Esophagus squamous epithelium (tissue), 5 donors: ENCODE measurements at regions not wholly inside any gene's neighbourhood (a gene's known extent, or its start where the extent isn't known, plus 50 kb on each side); places are given as distances from the start of the nearest gene placed in this dataset.

ENCODE experiments used
- DNase-seq: peaks from one replicate; lab custom pipeline; 2025; lab: John Stamatoyannopoulos, UW
- H3K27ac ChIP-seq, 4 donors: fragments of 200-600 bp; sonication (generic); one replicate each; pipeline ENCODE4 v1.5.1; 2016 to 2019; ENCODE audit warnings: mild to moderate bottlenecking in 1 of 4
- H3K27me3 ChIP-seq, 4 donors: fragments of 200-600 bp; sonication (generic); 1 replicate in 3 of 4; 2 replicates in 1 of 4; pipeline versions ENCODE4 v1.5.1 to v1.6.0; 2017 to 2021; ENCODE audit warnings: antibody characterized with exemption in 1 of 4
- H3K36me3 ChIP-seq, 3 donors: fragments of 200-600 bp; sonication (generic); one replicate each; pipeline ENCODE4 v1.5.1; 2016 to 2019
- H3K4me1 ChIP-seq, 3 donors: fragments of 200-600 bp; sonication (generic); one replicate each; pipeline ENCODE4 v1.5.1; 2017 to 2019
- H3K4me3 ChIP-seq, 4 donors: fragments of 200-600 bp; sonication (generic); 1 replicate in 3 of 4; 2 replicates in 1 of 4; pipeline ENCODE4 v1.5.1; 2016 to 2019; ENCODE audit warnings: mild to moderate bottlenecking in 2 of 4, moderate library complexity in 1 of 4
- H3K9me3 ChIP-seq, 3 donors: fragments of 200-600 bp; sonication (generic); one replicate each; pipeline ENCODE4 v1.5.1; 2016 to 2019
- POLR2A ChIP-seq, 4 donors: fragments of 450-650 bp; IDR thresholded peaks; one replicate each; pipeline ENCODE4 v1.6.1; 2017; ENCODE audit warnings: antibody characterized with exemption in 4 of 4, mild to moderate bottlenecking in 4 of 4, moderate library complexity in 3 of 4
- WGBS, 2 donors: methylation state at CpG; one replicate each; pipeline ENCODE4 v1.1.5; 2018; 5-methylcytosine and 5-hydroxymethylcytosine counted together
- intact Hi-C: fragments of 100-400 bp; cut with DNase I; formaldehyde crosslinking; loops from one replicate; pipeline ENCODE4 v1.15.0; 2022
- TF ChIP-seq, protein P1 (sequence below), 6 experiments: fragments of 450-650 bp in 4 of 6; fragments of 200-600 bp in 2 of 6; sonication (generic) in 2 of 6; IDR thresholded peaks; one replicate each; pipeline ENCODE4 v1.5.1; 2016 to 2019; ENCODE audit warnings: antibody characterized with exemption in 6 of 6, mild to moderate bottlenecking in 4 of 6, moderate library complexity in 4 of 6
- donor health status: DM: yes; HTN: yes; CAD: no.

DNA sequence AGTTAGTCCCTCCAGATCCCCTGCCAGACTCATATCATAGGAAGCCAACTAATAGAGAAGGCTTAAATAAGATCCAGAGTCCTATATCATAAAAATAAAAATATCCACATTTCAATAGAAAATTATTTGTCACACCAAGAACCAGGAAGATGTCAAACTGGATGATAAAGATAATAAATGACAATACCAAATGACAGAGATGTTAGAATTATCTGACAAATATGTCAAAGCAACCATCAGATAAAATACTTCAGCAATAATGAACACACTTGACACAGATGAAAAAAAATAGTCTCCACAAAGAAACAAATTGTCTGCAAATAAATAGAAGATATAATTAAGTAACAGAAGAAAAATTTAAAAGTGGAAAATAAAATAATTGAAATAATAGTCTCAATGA, 300.7 kb upstream of the FTMT start:
- no peak overlapping the region for H3K4me3 ChIP-seq
- H3K27ac ChIP-seq = no peak overlapping the region
- TF ChIP-seq POLR2A (IDR thresholded peaks at IDR 0.05) = no peak
- TF ChIP-seq, protein P1, sequence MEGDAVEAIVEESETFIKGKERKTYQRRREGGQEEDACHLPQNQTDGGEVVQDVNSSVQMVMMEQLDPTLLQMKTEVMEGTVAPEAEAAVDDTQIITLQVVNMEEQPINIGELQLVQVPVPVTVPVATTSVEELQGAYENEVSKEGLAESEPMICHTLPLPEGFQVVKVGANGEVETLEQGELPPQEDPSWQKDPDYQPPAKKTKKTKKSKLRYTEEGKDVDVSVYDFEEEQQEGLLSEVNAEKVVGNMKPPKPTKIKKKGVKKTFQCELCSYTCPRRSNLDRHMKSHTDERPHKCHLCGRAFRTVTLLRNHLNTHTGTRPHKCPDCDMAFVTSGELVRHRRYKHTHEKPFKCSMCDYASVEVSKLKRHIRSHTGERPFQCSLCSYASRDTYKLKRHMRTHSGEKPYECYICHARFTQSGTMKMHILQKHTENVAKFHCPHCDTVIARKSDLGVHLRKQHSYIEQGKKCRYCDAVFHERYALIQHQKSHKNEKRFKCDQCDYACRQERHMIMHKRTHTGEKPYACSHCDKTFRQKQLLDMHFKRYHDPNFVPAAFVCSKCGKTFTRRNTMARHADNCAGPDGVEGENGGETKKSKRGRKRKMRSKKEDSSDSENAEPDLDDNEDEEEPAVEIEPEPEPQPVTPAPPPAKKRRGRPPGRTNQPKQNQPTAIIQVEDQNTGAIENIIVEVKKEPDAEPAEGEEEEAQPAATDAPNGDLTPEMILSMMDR (IDR thresholded peaks at IDR 0.05) = no peak
- intact Hi-C loops = no loop called here
- H3K4me1 ChIP-seq = no peaks in the 10 kb centered on the region
- no peaks in the 10 kb centered on the region for H3K27me3 ChIP-seq
- H3K36me3 ChIP-seq = no peaks in the 10 kb centered on the region
- no peaks in the 10 kb centered on the region for H3K9me3 ChIP-seq
- no peak for DNase-seq

DNA sequence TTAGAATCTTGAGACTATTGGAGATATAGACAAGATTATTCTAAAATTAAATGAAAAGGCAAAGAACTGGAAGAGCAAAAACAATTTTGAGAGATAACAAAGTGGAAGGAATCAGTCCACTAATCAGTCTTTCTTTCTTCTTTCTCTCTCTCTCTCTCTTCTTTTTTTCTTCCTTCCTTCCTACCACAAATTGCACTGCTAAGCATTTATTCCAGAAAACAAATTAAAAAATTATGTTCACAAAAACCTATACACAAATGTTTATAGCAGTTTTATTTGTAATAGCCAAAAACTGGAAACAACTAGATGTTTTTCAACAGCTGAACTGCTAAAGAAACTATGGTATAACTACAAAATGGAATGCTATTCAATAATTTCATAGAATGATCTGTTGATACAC, 291.9 kb upstream of the FTMT start:
- Histone ChIP-seq H3K36me3 (no peaks in the 10 kb centered on the region), H3K4me3 (no peak overlapping the region), H3K9me3 (no peaks in the 10 kb centered on the region), H3K4me1 (no peaks in the 10 kb centered on the region), H3K27ac (no peak overlapping the region), H3K27me3 (no peaks in the 10 kb centered on the region)
- TF ChIP-seq, protein P1 (IDR thresholded peaks at IDR 0.05) = no peak
- no peak for TF ChIP-seq POLR2A (IDR thresholded peaks at IDR 0.05)
- no peak for DNase-seq
- intact Hi-C loops = no loop called here

GRCh38 chr5:121572061-121572460, 279.6 kb upstream of the FTMT start:
- 83 to 87% methylated on average over 1 of the region's 1 CpG for WGBS, 2 donors
- no peak for TF ChIP-seq POLR2A (IDR thresholded peaks at IDR 0.05)
- no peaks in the 10 kb centered on the region for H3K27me3 ChIP-seq
- no peak overlapping the region for H3K4me3 ChIP-seq
- no peak for DNase-seq
- H3K9me3 ChIP-seq = no peaks in the 10 kb centered on the region
- no peak overlapping the region for H3K27ac ChIP-seq
- H3K4me1 ChIP-seq = no peaks in the 10 kb centered on the region
- intact Hi-C loops = no loop called here
- no peaks in the 10 kb centered on the region for H3K36me3 ChIP-seq

GRCh38 chr5:121573721-121574382, 277.8 kb upstream of the FTMT start:
- Histone ChIP-seq H3K4me1 (no peaks in the 10 kb centered on the region), H3K36me3 (no peaks in the 10 kb centered on the region), H3K9me3 (no peaks in the 10 kb centered on the region), H3K27ac (no peak overlapping the region), H3K4me3 (no peak overlapping the region), H3K27me3 (no peaks in the 10 kb centered on the region)
- TF ChIP-seq, protein P1 (IDR thresholded peaks at IDR 0.05) = no peak
- DNase-seq = no peak
- intact Hi-C loops = no loop called here
- 35 to 74% methylated on average over 1 of the region's 1 CpG for WGBS, 2 donors

GRCh38 chr5:121581588-121581987, 270.1 kb upstream of the FTMT start:
- 86 to 89% methylated on average over 2 of the region's 2 CpGs for WGBS, 2 donors
- intact Hi-C loops = no loop called here
- Histone ChIP-seq H3K4me1 (no peaks in the 10 kb centered on the region), H3K27me3 (no peaks in the 10 kb centered on the region), H3K36me3 (no peaks in the 10 kb centered on the region), H3K27ac (no peak overlapping the region), H3K9me3 (no peaks in the 10 kb centered on the region), H3K4me3 (no peak overlapping the region)
- no peak for DNase-seq
- TF ChIP-seq, protein P1 (IDR thresholded peaks at IDR 0.05) = no peak
- TF ChIP-seq POLR2A (IDR thresholded peaks at IDR 0.05) = no peak

DNA sequence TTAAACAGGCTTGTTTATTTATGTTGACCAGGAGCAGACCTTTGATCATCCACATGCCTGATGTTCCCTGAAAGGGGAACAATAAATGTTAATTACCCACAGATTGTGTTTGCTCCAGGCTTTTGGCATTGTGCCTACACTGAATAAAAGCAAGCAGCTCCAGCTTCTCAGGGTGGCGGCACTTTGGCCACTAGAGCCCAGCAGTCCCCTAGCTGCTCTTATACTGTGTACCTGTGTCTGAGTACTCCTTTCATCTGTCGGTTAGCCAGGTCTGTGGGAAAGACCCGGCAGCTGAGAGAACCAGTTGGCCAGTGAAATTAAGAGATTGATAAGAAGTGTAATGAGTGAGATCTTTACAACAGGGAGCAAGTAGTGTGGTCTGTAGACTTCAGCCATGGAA, 254.8 kb upstream of the FTMT start:
- no peak overlapping the region for H3K4me3 ChIP-seq
- H3K4me1 ChIP-seq = no peaks in the 10 kb centered on the region
- intact Hi-C loops = no loop called here
- peaks cover 0 to 8% (median 0%) of the 10 kb centered on the region in 3 donors for H3K9me3 ChIP-seq
- H3K27ac ChIP-seq = no peak overlapping the region
- TF ChIP-seq, protein P1 (IDR thresholded peaks at IDR 0.05) = no peak
- no peak for TF ChIP-seq POLR2A (IDR thresholded peaks at IDR 0.05)
- DNase-seq = no peak
- H3K36me3 ChIP-seq = no peaks in the 10 kb centered on the region
- WGBS, 2 donors = 81 to 100% methylated on average over 2 to 3 of the region's 3 CpGs
- no peaks in the 10 kb centered on the region for H3K27me3 ChIP-seq
